ENCODE measurements at regions not wholly inside any gene's neighbourhood (a gene's known extent, or its start where the extent isn't known, plus 50 kb on each side); places are given as distances from the start of the nearest gene placed in this dataset.

GRCh38 chr6:100182313-100182712 lies 188.3 kb upstream of the MCHR2 start:
- FAIRE-seq = no peak
- DNase-seq (ENCODE audit: low spot score) = no peak

DNA sequence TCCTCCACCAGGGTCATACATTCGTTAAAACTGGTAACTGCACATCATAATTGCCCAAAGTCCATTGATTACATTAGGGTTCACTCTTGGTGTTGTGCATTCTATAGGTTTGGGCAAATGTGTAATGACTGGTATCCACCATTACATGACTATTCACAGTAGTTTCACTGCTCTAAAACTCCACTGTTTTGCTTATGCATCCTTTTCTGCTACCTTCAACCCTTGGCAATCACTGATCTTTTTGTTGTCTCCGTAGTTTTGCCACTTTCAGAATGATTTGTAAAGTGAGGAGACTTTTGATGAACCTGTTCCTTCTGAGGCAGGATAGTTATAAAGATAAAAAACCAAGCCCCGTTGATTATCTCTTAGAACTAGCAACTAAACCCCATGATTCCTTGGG lies 187.3 kb upstream of the MCHR2 start:
- DNase-seq (ENCODE audit: low spot score) = no peak
- no peak for FAIRE-seq

DNA sequence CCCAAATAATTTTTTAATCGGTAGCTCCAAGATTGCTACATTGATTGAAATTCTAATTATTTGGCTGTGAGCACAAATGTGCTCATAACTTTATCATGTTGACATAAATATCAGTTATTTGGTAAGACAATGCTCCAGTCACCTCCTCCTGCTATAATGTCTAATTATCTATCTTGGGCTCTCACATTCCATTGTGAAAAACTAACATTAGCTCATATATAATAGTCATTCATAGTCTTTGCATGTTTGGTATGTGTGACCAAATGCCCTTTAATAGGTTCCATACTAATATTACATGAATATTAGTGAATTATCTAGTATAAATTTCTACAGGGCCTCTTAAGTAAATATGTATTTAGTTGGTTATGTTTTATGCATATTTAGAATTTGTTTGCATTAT lies 185.6 kb upstream of the MCHR2 start:
- DNase-seq (ENCODE audit: low spot score) = no peak
- FAIRE-seq = no peak

DNA sequence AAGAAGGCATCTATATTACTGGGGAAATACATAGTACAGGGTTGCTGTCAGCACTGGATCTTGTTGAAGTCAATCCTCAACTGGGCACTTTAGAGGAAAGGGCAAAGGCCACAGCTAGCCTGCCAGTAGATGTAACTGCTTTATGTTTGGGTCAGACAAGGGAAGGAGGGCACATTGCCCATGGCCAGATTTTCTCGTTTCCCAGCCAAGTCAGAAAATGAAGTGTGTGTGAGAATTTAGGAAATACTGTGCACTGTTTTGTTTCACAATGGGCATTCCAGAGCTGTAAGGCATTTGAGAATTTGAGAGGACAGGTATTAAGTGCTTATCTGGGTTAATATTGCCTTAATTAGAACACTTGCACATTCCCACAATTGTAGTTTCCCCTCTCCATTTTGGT lies 183.9 kb upstream of the MCHR2 start:
- FAIRE-seq (no peak), DNase-seq (ENCODE audit: low spot score) (no peak)

GRCh38 chr6:100176951-100177710 lies 183.1 kb upstream of the MCHR2 start:
- DNase-seq (ENCODE audit: low spot score) (no peak), FAIRE-seq (no peak)

GRCh38 chr6:100176311-100176950 lies 182.4 kb upstream of the MCHR2 start:
- no peak for FAIRE-seq
- peak; percentile 13 for DNase-seq (ENCODE audit: low spot score)

DNA sequence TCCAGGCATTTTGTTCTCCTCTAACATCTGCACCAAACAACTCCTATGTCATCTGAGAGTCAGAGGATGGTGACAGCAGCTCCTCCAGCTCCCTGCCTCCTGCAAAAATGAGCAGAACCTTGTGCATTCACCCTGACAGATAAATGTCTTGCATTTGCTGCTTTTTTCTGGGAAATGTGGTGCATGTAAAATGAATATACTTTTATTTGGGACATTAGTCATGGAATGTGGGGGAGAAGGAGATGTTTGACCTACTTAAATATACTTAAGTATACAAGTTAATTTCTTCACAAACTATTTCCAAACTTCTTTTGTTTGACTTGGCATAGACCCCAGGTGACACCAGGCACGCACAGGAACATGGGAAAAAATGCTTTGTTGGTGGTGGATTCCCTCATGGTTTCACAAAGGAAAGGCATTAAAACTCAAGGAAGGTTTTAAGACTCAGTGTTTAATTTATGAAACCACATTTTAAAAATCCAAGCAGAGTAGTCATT lies 181.8 kb upstream of the MCHR2 start:
- FAIRE-seq (no peak), DNase-seq (ENCODE audit: low spot score) (peak; percentile 11)

DNA sequence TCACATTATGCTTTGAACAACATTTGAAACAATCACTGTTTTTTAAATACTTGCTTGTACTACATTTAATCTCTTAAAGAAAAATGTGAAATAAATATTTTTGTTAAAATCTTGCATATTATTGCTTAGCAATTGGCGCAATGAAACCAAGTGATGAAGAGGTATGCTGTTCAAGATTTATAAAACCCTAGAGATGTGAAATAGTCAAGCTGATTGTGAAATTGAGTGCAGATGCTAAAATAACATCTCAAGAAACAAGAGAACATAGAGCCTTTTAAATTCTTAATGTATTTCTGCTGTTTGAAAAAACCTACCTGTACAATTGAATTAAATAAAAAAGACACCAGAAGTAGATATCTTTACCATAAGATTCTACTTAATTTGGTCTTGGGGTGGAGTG lies 179.2 kb upstream of the MCHR2 start:
- DNase-seq (ENCODE audit: low spot score) (no peak), FAIRE-seq (no peak)

GRCh38 chr6:100172322-100172713 lies 178.3 kb upstream of the MCHR2 start:
- FAIRE-seq = no peak
- DNase-seq (ENCODE audit: low spot score) = no peak

- FAIRE-seq = no peak
- peak; percentile 4 for DNase-seq (ENCODE audit: low spot score)
Measured at GRCh38 chr6:100171533-100172321, 177.7 kb upstream of the MCHR2 start.

DNA sequence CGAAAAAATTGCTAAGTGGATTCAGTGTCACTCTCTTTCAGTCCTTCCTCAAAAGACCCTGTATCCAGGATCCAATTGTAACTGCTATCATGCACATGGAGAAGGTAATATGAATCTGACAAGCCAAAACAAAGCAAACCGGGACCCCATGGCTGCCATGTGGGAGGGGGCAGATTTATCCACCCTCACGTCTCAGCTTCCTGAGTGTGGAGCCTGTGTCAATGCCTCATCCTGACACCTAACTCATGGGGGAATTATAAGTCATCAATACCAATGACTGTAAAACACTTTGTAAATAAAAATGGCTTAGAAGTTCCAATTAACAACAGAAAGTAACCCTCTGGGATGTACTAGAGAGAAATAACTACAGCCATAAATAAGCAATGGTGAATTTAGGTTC lies 174.1 kb upstream of the MCHR2 start:
- no peak for FAIRE-seq
- DNase-seq (ENCODE audit: low spot score) = no peak

GRCh38 chr6:100167585-100167984 lies 173.6 kb upstream of the MCHR2 start:
- no peak for DNase-seq (ENCODE audit: low spot score)
- no peak for FAIRE-seq

DNA sequence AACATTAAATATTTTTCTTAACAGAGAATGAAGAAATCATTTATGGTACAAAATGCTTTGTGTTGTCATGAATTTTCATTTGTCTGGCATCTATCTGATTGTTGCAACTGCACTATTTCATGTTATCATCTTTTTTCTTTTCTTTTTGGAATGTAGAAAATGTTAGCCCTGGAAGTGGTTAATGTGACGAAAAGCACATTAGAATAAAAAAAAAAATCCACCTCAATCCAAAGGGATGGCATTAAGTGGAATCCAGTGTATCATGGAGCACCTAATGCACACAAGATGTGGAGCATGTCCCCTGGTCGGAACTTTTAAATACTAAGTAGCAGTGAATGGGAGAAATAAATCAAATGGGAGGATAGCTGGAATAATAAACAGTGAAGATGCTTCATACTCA lies 172.9 kb upstream of the MCHR2 start:
- no peak for DNase-seq (ENCODE audit: low spot score)
- no peak for FAIRE-seq

GRCh38 chr6:100165442-100165841 lies 171.4 kb upstream of the MCHR2 start:
- DNase-seq (ENCODE audit: low spot score) (no peak), FAIRE-seq (no peak)

DNA sequence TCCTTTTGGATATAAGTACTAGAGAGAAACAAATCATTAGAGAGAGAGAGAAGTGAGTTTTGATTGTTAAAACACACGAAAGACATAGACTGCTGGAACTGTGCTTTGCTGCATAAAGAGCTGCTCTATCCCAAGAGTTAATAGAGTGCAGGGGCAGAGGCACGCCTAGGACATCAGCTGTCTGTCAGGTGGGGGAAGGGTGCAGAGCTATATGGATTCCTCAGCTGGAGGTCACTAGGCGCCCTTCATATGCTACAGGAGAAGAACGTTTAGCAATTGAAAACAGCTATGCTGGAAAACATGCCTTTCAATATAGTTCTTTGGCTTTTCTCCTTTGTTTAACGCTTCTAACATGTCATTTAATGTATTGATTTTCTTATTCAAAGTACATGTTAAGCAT lies 169.0 kb upstream of the MCHR2 start:
- FAIRE-seq = no peak
- no peak for DNase-seq (ENCODE audit: low spot score)

- no peak for DNase-seq (ENCODE audit: low spot score)
- FAIRE-seq = no peak
Measured at GRCh38 chr6:100161782-100162365, 167.9 kb upstream of the MCHR2 start.

DNA sequence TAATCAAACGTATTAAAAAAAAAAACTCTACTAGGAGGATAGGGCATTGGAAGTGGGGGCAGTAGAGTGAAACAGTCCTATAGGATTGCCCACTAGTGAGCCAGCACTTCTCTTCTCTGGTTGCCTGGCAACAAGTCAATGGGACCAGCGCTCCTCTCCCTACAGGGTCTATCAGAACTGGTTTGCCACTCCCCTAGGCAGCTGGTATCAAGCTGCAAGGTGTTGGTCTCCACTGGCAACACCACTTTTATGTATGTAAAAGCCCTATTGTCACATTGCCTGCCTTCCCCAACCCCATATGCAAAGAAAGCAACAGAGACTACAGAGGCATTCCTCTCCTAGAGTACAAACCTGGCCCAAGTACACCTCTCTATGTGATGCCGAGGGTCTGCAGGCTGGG lies 166.9 kb upstream of the MCHR2 start:
- no peak for DNase-seq (ENCODE audit: low spot score)

GRCh38 chr6:100155141-100155540 lies 161.1 kb upstream of the MCHR2 start:
- no peak for FAIRE-seq
- DNase-seq (ENCODE audit: low spot score) = no peak

More for the DNA sequence above, 166.9 kb upstream of the MCHR2 start:
- FAIRE-seq = no peak

DNA sequence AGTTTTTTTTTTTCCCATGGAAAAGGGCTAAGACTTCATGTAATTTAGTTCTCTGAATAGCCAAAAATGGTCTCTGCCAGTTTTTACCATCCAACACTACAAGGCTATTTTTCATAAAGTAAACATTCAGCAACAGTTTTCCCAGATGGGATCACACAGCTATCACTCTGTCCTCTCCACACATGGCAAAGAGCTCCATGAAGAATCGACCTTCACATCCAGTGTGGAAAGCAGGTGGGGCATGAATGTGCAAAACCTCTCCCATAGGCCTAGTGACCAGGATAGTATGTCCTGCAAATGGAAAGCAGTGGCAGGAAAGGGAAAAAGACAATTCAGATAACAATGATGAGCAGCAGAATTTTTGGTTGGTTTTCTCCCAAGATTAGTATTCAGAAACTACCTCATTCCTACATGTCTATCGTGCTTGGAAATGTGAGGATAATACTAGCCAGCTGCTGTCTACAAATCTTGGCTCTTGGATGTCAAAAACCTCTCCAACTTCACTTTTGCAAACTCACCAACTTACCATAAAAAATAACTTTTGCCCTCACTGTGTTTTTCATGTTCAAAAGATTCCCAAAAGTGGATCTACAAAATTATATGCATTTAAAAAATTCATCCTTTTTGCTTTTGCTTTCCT lies 159.7 kb upstream of the MCHR2 start:
- no peak for DNase-seq (ENCODE audit: low spot score)
- FAIRE-seq = no peak

GRCh38 chr6:100152201-100152600 lies 158.2 kb upstream of the MCHR2 start:
- DNase-seq (ENCODE audit: low spot score) (no peak), FAIRE-seq (no peak)

GRCh38 chr6:100144991-100145390 lies 151.0 kb upstream of the MCHR2 start:
- DNase-seq (ENCODE audit: low spot score) (no peak), FAIRE-seq (no peak)

All from urothelium cell line (cell line).